PC-3 (cell line): ENCODE measurements at regions not wholly inside any gene's neighbourhood (a gene's known extent, or its start where the extent isn't known, plus 50 kb on each side); places are given as distances from the start of the nearest gene placed in this dataset.

Experiments used
- ATAC-seq: fragments of 200-7000 bp; cut with Tn5 transposase; 2 replicates; pipeline ENCODE4 v1.9.1; 2020; ENCODE audit warnings: mild to moderate bottlenecking, moderate library complexity
- BruUV-seq: library from RNA; stranded (reverse); fragments of 400-500 nt; replicated peaks from 2 replicates; lab custom pipeline; 2021; lab: Mats Ljungman, UMichigan
- CTCF ChIA-PET: fragments of 300-600 bp; sonication (Branson Sonifier 250); formaldehyde crosslinking; loops from one replicate; lab custom pipeline; 2022; ENCODE audit warnings: antibody characterized with exemption; lab: Charles Lee
- POLR2A ChIA-PET: fragments of 300-600 bp; sonication (Branson Sonifier 250); formaldehyde crosslinking; loops from one replicate; lab custom pipeline; 2022; ENCODE audit warnings: antibody characterized with exemption; ENCODE audit not compliant: unreplicated experiment; lab: Charles Lee
- DNase-seq: peaks from one replicate; pipeline ENCODE4 v3.0.0-alpha.2; 2015
- H2AFZ ChIP-seq: fragments of 300-600 bp; sonication (generic); 2 replicates; pipeline ENCODE4 v1.6.0; 2016; ENCODE audit warnings: antibody characterized with exemption, low read length
- H3F3A ChIP-seq: fragments of 300-600 bp; sonication (generic); one replicate; pipeline ENCODE4 v1.6.0; 2017; ENCODE audit warnings: antibody characterized with exemption, low read length, control low read depth, mild to moderate bottlenecking; ENCODE audit not compliant: unreplicated experiment
- H3K27ac ChIP-seq: fragments of 300-600 bp; sonication (generic); 2 replicates; pipeline ENCODE4 v1.5.1; 2016; ENCODE audit warnings: mild to moderate bottlenecking, low read length
- H3K27me3 ChIP-seq: fragments of 300-600 bp; sonication (generic); 2 replicates; pipeline ENCODE4 v1.6.1; 2016; ENCODE audit warnings: low read length, mixed read lengths
- H3K36me3 ChIP-seq: fragments of 300-600 bp; sonication (generic); 2 replicates; pipeline ENCODE4 v1.6.1; 2016; ENCODE audit warnings: low read depth, mixed run types, low read length, mixed read lengths
- H3K4me1 ChIP-seq: fragments of 300-600 bp; sonication (generic); 2 replicates; pipeline ENCODE4 v1.5.1; 2016; ENCODE audit warnings: low read length; ENCODE audit not compliant: insufficient read depth
- H3K4me2 ChIP-seq: fragments of 300-600 bp; sonication (generic); 2 replicates; pipeline ENCODE4 v1.6.0; 2016; ENCODE audit warnings: low read length
- H3K4me3 ChIP-seq: fragments of 300-600 bp; sonication (generic); 2 replicates; pipeline ENCODE4 v1.5.1; 2016; ENCODE audit warnings: mild to moderate bottlenecking, low read length, mixed read lengths
- H3K79me2 ChIP-seq: fragments of 300-600 bp; sonication (generic); 2 replicates; pipeline ENCODE4 v1.6.1; 2017; ENCODE audit warnings: low read length, mixed read lengths
- H3K9ac ChIP-seq: fragments of 300-600 bp; sonication (generic); 2 replicates; pipeline ENCODE4 v1.6.0; 2016; ENCODE audit warnings: mild to moderate bottlenecking, low read length
- H3K9me2 ChIP-seq: fragments of 300-600 bp; sonication (generic); replicated peaks from 2 replicates; pipeline ENCODE4 v1.6.1; 2016; ENCODE audit warnings: mixed run types, low read length, mixed read lengths
- H3K9me3 ChIP-seq: fragments of 300-600 bp; sonication (generic); 2 replicates; pipeline ENCODE4 v1.6.1; 2016; ENCODE audit warnings: low read length, mixed read lengths
- H4K20me1 ChIP-seq: fragments of 300-600 bp; sonication (generic); 2 replicates; pipeline ENCODE4 v1.6.1; 2016; ENCODE audit warnings: low read length, mixed read lengths
- EZH2 ChIP-seq: fragments of 300-600 bp; sonication (generic); IDR thresholded peaks from one replicate; pipeline ENCODE4 v1.6.1; 2017; ENCODE audit warnings: antibody characterized with exemption, mild to moderate bottlenecking, low read length; ENCODE audit not compliant: unreplicated experiment
- EZH2phosphoT487 ChIP-seq: fragments of 300-600 bp; sonication (generic); IDR thresholded peaks from 2 replicates; pipeline ENCODE4 v1.6.1; 2018; ENCODE audit warnings: mild to moderate bottlenecking, antibody characterized with exemption, low read length, borderline replicate concordance
- intact Hi-C: fragments of 100-400 bp; cut with micrococcal nuclease; formaldehyde crosslinking; loops from 2 replicates; pipeline ENCODE4 v1.9.0; 2023
- TF ChIP-seq, protein P1 (sequence below): fragments of 300-600 bp; sonication (generic); conservative IDR thresholded peaks from 2 replicates; pipeline ENCODE4 v1.5.1; 2017; ENCODE audit warnings: antibody characterized with exemption, low read depth, mild to moderate bottlenecking, low read length

DNA sequence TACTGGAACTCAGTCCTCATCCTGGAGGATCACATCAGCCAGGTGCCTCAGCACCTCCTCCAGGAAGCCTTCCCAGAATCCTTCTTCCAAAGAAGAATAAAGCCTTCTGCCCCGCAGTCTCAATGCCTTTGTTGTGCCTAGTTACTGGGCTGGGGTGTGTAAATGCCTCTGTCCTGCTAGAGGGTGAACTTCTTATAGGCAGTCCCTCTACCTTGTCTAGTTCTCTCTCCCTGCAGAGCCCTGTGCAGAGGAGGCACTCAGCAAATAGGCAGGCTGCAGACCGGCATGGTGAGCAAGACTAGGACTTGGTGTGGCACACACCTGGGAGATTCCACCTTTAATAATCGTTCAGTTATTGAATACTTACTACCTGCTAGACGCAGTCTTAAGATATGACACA is 104.7 kb upstream of the PCBD1 start:
- intact Hi-C loops: no loop called here
- ChIA-PET POLR2A (no interaction called here), CTCF (no interaction called here)
- Histone ChIP-seq H3K9me3 (no peaks in the 10 kb centered on the region), H2AFZ (no peak overlapping the region), H3K4me1 (no peaks in the 10 kb centered on the region), H3K36me3 (no peaks in the 10 kb centered on the region), H3K4me2 (no peak overlapping the region), H3K79me2 (no peaks in the 10 kb centered on the region), H3K9me2 (no peaks in the 10 kb centered on the region), H3K9ac (no peak overlapping the region), H3K4me3 (no peak overlapping the region), H3F3A (no peaks in the 10 kb centered on the region), H3K27ac (no peak overlapping the region), H3K27me3 (peaks cover 60% of the 10 kb centered on the region), H4K20me1 (no peaks in the 10 kb centered on the region)
- BruUV-seq: no TSS peak
- ATAC-seq (peak; percentile 49), DNase-seq (peak; percentile 13)
- TF ChIP-seq, protein P1, sequence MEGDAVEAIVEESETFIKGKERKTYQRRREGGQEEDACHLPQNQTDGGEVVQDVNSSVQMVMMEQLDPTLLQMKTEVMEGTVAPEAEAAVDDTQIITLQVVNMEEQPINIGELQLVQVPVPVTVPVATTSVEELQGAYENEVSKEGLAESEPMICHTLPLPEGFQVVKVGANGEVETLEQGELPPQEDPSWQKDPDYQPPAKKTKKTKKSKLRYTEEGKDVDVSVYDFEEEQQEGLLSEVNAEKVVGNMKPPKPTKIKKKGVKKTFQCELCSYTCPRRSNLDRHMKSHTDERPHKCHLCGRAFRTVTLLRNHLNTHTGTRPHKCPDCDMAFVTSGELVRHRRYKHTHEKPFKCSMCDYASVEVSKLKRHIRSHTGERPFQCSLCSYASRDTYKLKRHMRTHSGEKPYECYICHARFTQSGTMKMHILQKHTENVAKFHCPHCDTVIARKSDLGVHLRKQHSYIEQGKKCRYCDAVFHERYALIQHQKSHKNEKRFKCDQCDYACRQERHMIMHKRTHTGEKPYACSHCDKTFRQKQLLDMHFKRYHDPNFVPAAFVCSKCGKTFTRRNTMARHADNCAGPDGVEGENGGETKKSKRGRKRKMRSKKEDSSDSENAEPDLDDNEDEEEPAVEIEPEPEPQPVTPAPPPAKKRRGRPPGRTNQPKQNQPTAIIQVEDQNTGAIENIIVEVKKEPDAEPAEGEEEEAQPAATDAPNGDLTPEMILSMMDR: peak; percentile 34
- TF ChIP-seq EZH2: no peak

DNA sequence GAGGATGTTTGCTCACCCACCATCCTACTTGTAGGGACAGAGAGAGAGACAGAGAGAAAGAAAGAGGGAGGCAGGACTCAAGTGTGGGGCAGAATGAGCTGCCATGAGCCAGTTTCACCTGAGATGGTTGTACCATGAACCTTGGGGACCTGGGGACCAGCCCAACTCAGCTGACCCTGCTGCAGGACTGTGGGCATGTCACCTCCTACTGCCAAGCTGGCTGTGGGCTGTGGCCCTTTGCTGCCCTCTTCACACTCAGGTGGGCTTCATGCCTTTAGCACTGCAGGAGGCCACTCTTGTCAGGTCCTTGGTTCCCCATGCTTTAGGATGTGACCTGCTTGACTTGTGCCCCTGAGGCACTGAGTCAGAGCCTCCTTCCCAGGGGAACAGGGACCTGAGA is 108.2 kb upstream of the PCBD1 start:
- Histone ChIP-seq H3K9ac (no peak overlapping the region), H3K27ac (no peak overlapping the region), H3K4me1 (peaks cover 6% of the 10 kb centered on the region), H3K9me2 (no peaks in the 10 kb centered on the region), H3F3A (no peaks in the 10 kb centered on the region), H3K4me2 (no peak overlapping the region), H3K4me3 (no peak overlapping the region), H3K36me3 (no peaks in the 10 kb centered on the region), H3K9me3 (no peaks in the 10 kb centered on the region), H3K79me2 (no peaks in the 10 kb centered on the region), H3K27me3 (peaks cover 53% of the 10 kb centered on the region), H4K20me1 (no peaks in the 10 kb centered on the region), H2AFZ (no peak overlapping the region)
- TF ChIP-seq EZH2phosphoT487 (no peak), EZH2 (no peak)
- TF ChIP-seq, protein P1: no peak
- ATAC-seq (no peak), DNase-seq (no peak)
- BruUV-seq: no TSS peak
- CTCF ChIA-PET: no interaction called here
- POLR2A ChIA-PET: no interaction called here
- intact Hi-C loops: no loop called here

DNA sequence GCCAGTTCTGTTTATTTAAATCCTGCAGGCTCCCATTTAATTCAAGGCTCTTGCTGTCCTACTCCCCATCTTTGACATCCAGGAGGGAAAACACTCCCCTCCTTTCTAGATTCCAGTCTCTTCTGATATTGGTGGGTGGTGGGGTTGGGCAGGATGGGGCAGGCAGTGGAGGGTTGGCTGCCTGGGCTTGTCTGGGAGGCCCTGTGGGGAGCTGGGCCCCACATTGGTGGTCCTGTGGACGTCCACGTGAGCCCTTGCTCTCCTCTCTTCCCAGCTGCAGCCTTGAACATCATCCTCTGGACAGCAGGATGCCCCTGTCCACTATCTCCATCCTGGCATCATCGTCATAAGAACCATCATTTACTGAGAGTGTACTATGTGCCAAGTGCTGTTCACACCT is 108.9 kb upstream of the PCBD1 start:
- Histone ChIP-seq H3K9me2 (no peaks in the 10 kb centered on the region), H3K9ac (no peak overlapping the region)
- CTCF ChIA-PET: no interaction called here

More for the DNA sequence above, 108.9 kb upstream of the PCBD1 start:
- H3K9me3 ChIP-seq: no peaks in the 10 kb centered on the region
- peaks cover 51% of the 10 kb centered on the region for H3K27me3 ChIP-seq
- no peak for ATAC-seq
- POLR2A ChIA-PET: no interaction called here
- H3K4me3 ChIP-seq: no peak overlapping the region
- H3K79me2 ChIP-seq: no peaks in the 10 kb centered on the region
- no TSS peak for BruUV-seq
- H4K20me1 ChIP-seq: no peaks in the 10 kb centered on the region
- H3K4me2 ChIP-seq: no peak overlapping the region
- H2AFZ ChIP-seq: no peak overlapping the region
- DNase-seq: no peak
- H3K27ac ChIP-seq: no peak overlapping the region
- no peaks in the 10 kb centered on the region for H3F3A ChIP-seq
- H3K4me1 ChIP-seq: peaks cover 12% of the 10 kb centered on the region
- no peaks in the 10 kb centered on the region for H3K36me3 ChIP-seq
- TF ChIP-seq EZH2: no peak
- no peak for TF ChIP-seq EZH2phosphoT487
- intact Hi-C loops: no loop called here
